ENCODE measurements at regions not wholly inside any gene's neighbourhood (a gene's known extent, or its start where the extent isn't known, plus 50 kb on each side); places are given as distances from the start of the nearest gene placed in this dataset.
"Not testable (repeated sequence)": the region's sequence is repeated elsewhere in the genome, so short reads cannot be mapped to it uniquely, and the experiment has no call there.

- Histone ChIP-seq H3K27ac (no peak overlapping the region), H3K36me3 (no peaks in the 10 kb centered on the region), H3K9me3 (peaks cover 0 to 7% (median 3%) of the 10 kb centered on the region in 4 donors), H3K4me3 (no peak overlapping the region), H3K4me1 (peaks cover 0 to 7% (median 0%) of the 10 kb centered on the region in 4 donors), H3K27me3 (no peaks in the 10 kb centered on the region)
- TF ChIP-seq CTCF (IDR thresholded peaks at IDR 0.05) (no peak), POLR2A (IDR thresholded peaks at IDR 0.05) (no peak), EP300 (IDR thresholded peaks at IDR 0.05) (no peak), POLR2AphosphoS5 (IDR thresholded peaks at IDR 0.05) (no peak)
- DNase-seq = no peak
- WGBS, 5 donors = 19 to 42% (median 29%) methylated on average over 2 of the region's 2 CpGs
- intact Hi-C loops (cut with DNase I; ENCODE audit: low total_unique reads) = no loop called here
These were observed 287.0 kb upstream of the SGCG start for GRCh38 chr13:22893777-22894176.

GRCh38 chr13:22897571-22898314, 283.0 kb upstream of the SGCG start:
- Histone ChIP-seq H3K36me3 (no peaks in the 10 kb centered on the region), H3K27me3 (no peaks in the 10 kb centered on the region), H3K9me3 (no peaks in the 10 kb centered on the region), H3K4me1 (peaks cover 0 to 7% (median 0%) of the 10 kb centered on the region in 4 donors), H3K4me3 (no peak overlapping the region), H3K27ac (no peak overlapping the region)
- TF ChIP-seq EP300 (IDR thresholded peaks at IDR 0.05) = no peak
- TF ChIP-seq CTCF (IDR thresholded peaks at IDR 0.05) = no peak
- no peak for TF ChIP-seq POLR2AphosphoS5 (IDR thresholded peaks at IDR 0.05)
- no peak for TF ChIP-seq POLR2A (IDR thresholded peaks at IDR 0.05)
- WGBS, 5 donors = 84 to 93% (median 91%) methylated on average over 24 to 39 of the region's 39 CpGs
- intact Hi-C loops (cut with DNase I; ENCODE audit: low total_unique reads) = no loop called here
- no peak for DNase-seq

- H3K4me3 ChIP-seq; intact Hi-C loops (cut with DNase I; ENCODE audit: low total_unique reads); H3K27me3 ChIP-seq; H3K4me1 ChIP-seq; H3K9me3 ChIP-seq; H3K27ac ChIP-seq; H3K36me3 ChIP-seq; DNase-seq: not testable (repeated sequence)
- WGBS, 5 donors = 88 to 95% (median 90%) methylated on average over 25 to 28 of the region's 28 CpGs
These were observed 280.3 kb upstream of the SGCG start for GRCh38 chr13:22900416-22900951.

- intact Hi-C loops (cut with DNase I; ENCODE audit: low total_unique reads) = no loop called here
- TF ChIP-seq POLR2A (IDR thresholded peaks at IDR 0.05) = no peak
- no peak for TF ChIP-seq CTCF (IDR thresholded peaks at IDR 0.05)
- no peak for TF ChIP-seq EP300 (IDR thresholded peaks at IDR 0.05)
- TF ChIP-seq POLR2AphosphoS5 (IDR thresholded peaks at IDR 0.05) = no peak
- Histone ChIP-seq H3K27ac (no peak overlapping the region), H3K4me3 (no peak overlapping the region), H3K36me3 (no peaks in the 10 kb centered on the region), H3K27me3 (no peaks in the 10 kb centered on the region), H3K4me1 (no peaks in the 10 kb centered on the region), H3K9me3 (no peaks in the 10 kb centered on the region)
- no peak for DNase-seq
- 78 to 85% (median 80%) methylated on average over 10 of the region's 10 CpGs for WGBS, 5 donors
These were observed 277.5 kb upstream of the SGCG start for GRCh38 chr13:22903301-22903700.

- Histone ChIP-seq H3K4me3 (no peak overlapping the region), H3K4me1 (no peaks in the 10 kb centered on the region), H3K27ac (no peak overlapping the region), H3K27me3 (no peaks in the 10 kb centered on the region), H3K36me3 (no peaks in the 10 kb centered on the region), H3K9me3 (no peaks in the 10 kb centered on the region)
- intact Hi-C loops (cut with DNase I; ENCODE audit: low total_unique reads) = no loop called here
- no peak for TF ChIP-seq CTCF (IDR thresholded peaks at IDR 0.05)
- TF ChIP-seq POLR2A (IDR thresholded peaks at IDR 0.05) = no peak
- TF ChIP-seq EP300 (IDR thresholded peaks at IDR 0.05) = no peak
- no peak for TF ChIP-seq POLR2AphosphoS5 (IDR thresholded peaks at IDR 0.05)
- no peak for DNase-seq
These were observed 276.9 kb upstream of the SGCG start for GRCh38 chr13:22903925-22904324.
